D721Med (cell line): ENCODE measurements at regions not wholly inside any gene's neighbourhood (a gene's known extent, or its start where the extent isn't known, plus 50 kb on each side); places are given as distances from the start of the nearest gene placed in this dataset.

ENCODE experiments used
- DNase-seq: peaks from one replicate; pipeline ENCODE4 v3.0.0; 2011; ENCODE audit warnings: low spot score; ENCODE audit not compliant: insufficient read length
- FAIRE-seq: peaks from 2 replicates; lab custom pipeline; 2011; peaks lifted over from hg19 to GRCh38; lab: Jason Lieb, UNC
- TF ChIP-seq, protein P1 (sequence below): IDR thresholded peaks from 2 replicates; pipeline ENCODE4 v1.5.1; 2012; ENCODE audit warnings: mild to moderate bottlenecking, control low read depth; ENCODE audit not compliant: insufficient read depth; ENCODE audit errors: missing control alignments

DNA sequence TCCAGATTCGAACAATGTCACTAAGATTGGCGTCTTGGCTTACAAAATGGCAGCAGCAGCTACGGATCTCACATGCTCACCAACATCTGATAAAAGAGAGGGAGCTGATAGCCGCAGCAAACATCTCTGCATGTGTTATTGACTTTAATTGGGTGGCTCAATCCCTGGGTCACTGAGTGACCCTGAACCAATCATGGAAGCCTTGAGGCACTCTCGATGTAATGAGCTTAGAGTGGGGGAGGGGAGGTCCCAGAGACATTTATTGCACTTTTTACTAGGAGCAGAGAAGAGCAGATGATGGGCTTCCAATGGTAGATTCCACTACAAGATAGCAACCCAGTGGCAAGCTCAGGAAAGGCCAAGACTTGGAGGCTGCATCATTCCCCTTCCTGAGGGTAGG lies 238.7 kb downstream of the BMP7 start:
- TF ChIP-seq, protein P1, sequence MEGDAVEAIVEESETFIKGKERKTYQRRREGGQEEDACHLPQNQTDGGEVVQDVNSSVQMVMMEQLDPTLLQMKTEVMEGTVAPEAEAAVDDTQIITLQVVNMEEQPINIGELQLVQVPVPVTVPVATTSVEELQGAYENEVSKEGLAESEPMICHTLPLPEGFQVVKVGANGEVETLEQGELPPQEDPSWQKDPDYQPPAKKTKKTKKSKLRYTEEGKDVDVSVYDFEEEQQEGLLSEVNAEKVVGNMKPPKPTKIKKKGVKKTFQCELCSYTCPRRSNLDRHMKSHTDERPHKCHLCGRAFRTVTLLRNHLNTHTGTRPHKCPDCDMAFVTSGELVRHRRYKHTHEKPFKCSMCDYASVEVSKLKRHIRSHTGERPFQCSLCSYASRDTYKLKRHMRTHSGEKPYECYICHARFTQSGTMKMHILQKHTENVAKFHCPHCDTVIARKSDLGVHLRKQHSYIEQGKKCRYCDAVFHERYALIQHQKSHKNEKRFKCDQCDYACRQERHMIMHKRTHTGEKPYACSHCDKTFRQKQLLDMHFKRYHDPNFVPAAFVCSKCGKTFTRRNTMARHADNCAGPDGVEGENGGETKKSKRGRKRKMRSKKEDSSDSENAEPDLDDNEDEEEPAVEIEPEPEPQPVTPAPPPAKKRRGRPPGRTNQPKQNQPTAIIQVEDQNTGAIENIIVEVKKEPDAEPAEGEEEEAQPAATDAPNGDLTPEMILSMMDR, result no peak
- DNase-seq (no peak), FAIRE-seq (no peak)

DNA sequence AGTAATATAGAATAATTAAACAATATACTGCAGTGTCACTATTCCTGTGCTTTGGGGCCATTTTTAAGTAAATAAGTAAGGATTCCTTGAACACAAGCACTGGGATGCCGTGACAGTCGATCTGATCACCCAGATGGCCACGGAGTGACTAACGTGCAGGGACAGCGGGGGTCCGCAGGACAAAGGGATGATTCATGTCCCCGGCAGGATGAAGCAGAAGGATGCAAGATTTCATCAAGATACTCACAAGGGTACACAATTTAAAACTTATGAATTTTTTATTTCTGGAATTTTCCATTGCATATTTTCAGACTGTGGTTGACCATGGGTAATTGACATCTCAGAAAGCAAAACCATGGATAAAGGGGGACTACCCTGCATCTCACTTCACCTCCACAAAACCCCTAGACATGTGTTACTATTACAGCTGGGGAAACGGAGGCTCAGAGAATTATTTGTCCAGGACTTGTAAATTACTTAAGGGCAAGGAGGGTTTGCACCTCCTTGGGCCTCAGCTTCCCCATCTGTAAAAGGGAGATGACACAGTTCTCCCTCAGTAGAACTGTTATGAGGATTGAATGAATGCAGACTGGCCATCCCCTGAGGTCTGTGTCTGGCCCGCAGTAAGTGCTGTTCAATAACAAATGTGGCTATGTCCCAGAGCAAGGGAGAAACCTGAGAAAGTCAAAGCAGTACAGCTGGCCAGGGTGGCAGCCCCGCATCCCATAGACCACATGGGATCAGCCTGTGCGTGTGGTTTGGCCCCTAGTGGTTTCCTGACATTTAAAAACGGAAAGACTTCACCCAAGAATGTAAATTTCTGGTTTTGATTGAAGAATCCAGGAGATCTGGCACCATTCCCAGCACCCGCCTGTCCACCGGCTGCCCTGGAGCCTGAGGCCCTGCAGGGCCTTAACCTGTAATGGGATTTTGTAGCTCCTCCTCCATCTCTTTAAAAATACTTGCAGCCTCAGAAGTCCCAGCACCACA lies 235.5 kb downstream of the BMP7 start:
- FAIRE-seq (no peak), DNase-seq (no peak)
- TF ChIP-seq, protein P1, result no peak

DNA sequence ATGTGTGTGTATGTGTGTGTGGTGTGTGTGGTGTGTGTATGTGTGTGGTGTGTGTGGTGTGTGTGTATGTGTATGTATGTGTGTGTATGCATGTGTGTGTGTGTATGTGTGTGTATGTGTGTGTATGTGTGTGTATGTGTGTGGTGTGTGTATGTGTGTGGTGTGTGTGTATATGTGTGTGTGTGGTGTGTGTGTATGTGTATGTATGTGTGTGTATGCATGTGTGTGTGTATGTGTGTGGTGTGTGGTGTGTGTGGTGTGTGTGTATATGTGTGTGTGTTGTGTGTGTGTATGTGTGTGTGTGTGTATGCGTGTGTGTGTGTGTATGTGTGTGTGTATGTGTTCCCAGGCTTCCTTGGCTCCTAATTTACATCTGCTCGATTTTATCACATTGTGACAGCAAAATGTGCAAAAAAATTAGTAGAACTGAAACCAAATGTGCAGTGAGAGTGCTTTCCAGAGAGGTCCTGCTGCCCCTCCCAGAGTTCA lies 234.5 kb downstream of the BMP7 start:
- FAIRE-seq, result no peak
- TF ChIP-seq, protein P1, result no peak
- DNase-seq, result no peak

DNA sequence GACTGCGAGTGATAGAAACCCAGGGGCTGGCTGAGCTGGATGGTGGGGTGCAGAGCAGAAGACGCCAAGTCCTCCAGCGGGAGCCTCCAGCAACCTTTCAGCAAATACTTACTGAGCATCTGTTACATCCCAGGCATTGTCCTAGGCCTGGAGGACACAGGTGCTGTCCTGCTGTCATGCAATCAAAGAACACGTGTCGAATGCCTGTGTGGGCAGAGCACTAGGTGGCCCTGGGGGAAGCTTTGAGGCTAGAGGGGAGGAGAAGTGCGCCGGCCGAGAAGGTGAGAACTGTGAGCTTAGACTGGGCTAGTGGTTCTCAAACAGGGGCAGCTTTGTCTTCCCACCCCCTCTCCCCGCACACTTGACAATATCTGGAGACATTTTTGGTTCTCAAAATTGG lies 233.6 kb downstream of the BMP7 start:
- TF ChIP-seq, protein P1, result no peak
- DNase-seq (no peak), FAIRE-seq (no peak)

DNA sequence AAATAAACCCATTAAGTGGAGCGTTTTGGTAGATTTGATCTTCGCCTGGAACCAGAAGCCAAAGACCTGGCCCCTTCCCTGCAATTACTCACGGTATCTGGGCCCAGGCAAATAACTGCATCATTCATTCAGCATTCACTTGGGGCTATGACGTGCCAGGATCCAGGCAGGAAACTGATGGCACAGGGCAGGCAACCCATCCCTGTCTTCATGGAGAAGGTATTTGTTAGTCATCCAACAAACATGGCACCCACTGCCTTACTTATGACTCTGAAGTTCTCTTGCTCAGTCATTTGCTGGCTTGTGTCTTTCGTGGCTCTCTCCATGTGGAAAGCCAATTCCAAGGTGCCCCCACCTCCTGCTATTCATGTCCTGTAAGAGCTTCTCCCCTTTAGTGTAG lies 232.4 kb downstream of the BMP7 start:
- TF ChIP-seq, protein P1, result no peak
- FAIRE-seq (no peak), DNase-seq (no peak)

DNA sequence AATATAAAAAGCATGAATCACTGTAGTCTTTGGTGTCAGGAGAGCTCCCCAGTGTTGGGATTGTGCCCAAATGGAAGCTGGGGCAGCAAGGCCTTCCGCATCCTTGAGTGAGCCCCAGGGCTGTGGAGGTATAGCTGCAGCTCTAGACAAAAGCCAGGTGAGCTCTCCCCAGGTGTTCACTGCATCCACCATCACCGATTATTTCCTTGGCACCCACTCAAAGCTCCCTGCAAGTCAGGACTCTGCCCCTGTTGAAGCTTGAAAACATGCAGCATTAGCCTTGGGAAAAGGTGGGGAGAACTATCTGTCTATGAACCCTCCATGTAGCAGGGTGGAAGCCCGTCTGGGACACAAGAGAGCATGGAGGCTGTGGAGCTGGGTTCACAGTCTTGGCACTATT lies 228.8 kb downstream of the BMP7 start:
- TF ChIP-seq, protein P1, result no peak
- FAIRE-seq (no peak), DNase-seq (no peak)
